Anterior cingulate cortex (tissue), 58 donors: ENCODE measurements at regions not wholly inside any gene's neighbourhood (a gene's known extent, or its start where the extent isn't known, plus 50 kb on each side); places are given as distances from the start of the nearest gene placed in this dataset.

Experiments used
- DNase-seq, 58 donors: peaks; one replicate each; lab custom pipeline; 2025; lab: John Stamatoyannopoulos, UW

DNA sequence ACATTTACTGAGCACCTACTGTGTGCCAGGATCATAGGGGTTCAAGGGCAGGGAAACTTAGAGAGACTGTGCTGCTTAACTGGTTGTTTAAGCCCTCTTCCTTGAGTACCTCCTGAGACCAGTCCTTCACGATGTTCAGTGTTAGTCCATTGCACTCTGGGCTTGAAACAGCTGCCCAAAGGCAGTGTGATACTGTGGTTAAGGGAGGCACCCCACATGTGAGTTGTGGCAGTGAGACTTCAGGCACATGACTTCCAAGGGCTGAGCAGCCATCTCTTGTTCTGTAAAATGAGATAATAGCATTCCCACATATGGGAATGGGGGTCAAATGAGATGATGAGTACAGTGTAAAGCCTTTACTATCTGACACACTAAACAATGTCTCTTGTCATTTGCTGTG lies 75.1 kb downstream of the LINGO1 start:
- DNase-seq: no peak

DNA sequence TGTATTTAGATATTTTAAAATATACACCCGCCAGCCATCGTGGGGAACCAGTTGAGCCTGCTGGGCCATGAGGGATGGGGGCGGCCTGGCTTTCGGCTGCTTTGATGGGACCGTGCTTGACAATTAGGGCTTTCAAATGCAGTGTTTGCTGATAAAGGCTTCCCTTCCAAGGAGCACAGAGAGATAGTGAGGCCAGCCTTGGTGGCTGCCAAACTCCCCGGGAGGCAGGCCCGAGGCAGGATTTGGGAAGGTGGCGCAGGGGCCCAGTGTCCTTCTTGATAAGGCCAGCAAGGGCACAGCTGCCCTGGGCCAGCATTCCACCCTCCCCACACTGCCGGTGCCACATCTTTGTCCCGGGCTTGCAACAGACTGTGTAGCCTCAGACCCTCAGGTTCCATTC lies 75.6 kb downstream of the LINGO1 start:
- DNase-seq: no peak

DNA sequence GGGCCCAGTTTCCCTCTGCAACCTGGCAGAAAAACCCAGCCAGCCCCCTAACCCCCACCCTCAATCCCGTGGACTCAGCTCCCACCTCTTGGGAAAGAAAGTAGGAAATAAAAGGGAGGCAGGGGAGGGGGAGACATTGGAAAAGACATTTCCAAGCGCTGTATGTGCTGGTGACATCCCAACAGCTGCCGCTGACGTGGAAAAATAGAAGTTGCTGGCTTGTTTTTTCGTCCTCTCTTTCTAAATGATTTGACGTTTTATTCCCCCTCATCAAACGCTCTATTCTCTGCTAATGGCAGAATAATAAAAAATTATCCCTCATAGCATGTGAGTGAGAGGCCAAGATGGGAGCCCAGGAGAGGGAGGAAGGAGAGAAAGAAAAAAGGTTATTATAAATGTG lies 76.1 kb downstream of the LINGO1 start:
- DNase-seq: no peak

DNA sequence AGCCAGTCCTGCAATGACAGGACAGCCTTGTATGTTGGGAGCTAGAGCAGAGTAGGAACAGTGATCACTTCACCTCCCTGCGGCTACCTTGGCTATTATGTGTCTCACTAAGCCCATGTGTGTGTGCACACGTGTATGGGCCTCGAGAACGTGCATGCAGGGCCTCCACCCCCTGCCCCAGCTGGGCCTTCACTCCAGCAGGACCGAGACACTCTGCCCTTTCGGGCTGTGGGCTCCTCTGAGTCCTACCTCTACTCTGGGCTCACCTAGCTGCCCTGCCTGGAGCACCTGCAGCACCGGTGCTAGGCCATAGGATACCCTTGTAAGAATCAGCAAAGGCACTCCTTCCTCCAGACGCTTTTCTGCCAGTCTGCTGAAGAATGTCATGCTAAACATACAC lies 77.5 kb downstream of the LINGO1 start:
- no peak for DNase-seq

DNA sequence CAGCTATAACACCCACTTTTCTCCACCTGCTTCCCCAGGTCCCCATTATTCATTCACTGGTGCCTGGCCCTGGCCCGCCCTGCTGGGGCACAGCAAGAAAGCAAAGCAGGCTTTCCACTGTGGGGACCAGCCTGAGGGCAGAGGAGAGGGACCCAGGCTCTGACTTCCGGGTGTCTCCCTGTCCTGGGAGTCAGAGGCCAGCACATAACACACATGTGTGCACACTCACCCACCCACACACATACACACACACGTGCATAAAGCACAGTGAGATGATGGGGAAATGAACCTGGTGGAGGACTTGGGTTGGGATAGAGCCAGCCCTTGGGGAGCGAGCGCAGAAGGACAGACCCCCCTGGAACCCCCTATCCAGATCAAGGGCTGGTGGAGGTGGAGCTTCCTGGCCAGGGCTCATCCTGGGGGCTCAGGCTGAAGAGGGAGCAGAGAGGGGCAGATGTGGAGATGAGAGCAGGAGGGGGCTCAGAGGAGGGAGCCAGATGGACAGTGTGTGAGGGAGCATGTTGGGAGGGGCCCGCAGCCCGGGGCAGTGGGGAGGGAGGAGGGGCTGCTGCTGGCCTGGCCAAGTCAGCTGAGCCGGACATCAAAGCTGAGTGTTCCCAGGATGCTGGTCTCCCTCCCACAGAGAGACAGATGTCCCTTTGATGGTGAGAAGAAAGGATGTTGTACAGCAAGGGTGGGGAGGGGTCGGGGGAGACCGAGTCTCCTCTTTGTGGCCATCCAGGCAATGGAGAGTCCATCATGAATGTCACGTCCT lies 78.2 kb downstream of the LINGO1 start:
- peak in 54 of 58 donors; percentile 10 to 96 (median 74) for DNase-seq

DNA sequence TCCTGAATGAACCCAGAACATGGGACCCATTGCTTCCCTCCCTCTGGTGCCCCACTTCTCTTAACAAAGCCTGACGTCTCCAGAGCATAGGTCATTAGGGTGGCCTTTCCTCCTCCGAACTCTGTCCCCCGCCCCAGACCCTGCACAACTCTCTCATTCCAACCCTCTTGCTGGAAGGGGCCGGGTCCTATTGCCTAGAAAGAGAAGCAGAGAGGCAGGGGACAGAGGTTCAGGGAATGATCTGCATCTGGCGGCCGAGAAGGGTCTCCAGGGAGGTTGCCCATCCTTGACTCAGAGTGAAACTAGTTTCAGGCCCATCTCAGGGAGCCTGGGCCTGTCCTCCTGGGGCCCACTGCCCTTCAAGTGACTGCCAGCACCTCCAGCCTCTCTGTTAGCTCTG lies 79.0 kb downstream of the LINGO1 start:
- DNase-seq: no peak

DNA sequence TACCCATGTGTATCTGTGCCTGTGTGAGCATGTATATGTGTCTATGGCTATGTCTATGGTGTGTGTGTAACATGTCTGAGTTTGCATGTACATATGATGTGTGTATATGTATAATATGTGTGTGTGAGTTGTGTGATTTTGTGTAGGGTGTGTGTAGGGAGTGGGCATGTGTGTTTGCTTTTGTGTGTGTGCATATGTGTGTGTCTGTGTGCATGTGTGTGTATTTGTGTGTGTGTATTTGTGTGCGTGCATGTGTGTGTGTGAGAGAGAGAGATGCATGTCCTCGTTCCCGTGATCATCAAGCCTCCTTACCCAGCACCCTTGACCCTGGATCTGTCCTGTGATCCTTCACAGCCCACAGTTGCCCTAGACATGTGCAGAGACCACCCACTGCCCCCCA lies 79.5 kb downstream of the LINGO1 start:
- DNase-seq: no peak

DNA sequence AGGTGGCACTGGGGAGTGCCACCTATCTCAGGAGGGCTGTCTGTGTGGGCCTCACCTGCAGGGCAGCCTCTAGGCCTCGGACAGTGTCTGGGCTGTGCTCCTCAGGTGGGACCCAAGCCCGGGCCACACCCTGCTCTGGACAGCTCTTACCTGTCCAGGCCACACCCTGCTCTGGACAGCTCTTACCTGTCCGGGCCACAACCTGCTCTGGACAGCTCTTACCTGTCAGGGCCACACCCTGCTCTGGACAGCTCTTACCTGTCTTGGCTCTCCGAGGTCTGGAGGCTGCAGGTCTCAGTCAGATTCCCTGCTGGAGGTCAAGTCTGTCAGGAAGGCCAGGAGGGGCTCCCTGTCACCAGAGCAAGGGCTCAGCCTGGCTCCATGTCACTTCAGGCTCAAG lies 80.6 kb downstream of the LINGO1 start:
- DNase-seq: no peak

DNA sequence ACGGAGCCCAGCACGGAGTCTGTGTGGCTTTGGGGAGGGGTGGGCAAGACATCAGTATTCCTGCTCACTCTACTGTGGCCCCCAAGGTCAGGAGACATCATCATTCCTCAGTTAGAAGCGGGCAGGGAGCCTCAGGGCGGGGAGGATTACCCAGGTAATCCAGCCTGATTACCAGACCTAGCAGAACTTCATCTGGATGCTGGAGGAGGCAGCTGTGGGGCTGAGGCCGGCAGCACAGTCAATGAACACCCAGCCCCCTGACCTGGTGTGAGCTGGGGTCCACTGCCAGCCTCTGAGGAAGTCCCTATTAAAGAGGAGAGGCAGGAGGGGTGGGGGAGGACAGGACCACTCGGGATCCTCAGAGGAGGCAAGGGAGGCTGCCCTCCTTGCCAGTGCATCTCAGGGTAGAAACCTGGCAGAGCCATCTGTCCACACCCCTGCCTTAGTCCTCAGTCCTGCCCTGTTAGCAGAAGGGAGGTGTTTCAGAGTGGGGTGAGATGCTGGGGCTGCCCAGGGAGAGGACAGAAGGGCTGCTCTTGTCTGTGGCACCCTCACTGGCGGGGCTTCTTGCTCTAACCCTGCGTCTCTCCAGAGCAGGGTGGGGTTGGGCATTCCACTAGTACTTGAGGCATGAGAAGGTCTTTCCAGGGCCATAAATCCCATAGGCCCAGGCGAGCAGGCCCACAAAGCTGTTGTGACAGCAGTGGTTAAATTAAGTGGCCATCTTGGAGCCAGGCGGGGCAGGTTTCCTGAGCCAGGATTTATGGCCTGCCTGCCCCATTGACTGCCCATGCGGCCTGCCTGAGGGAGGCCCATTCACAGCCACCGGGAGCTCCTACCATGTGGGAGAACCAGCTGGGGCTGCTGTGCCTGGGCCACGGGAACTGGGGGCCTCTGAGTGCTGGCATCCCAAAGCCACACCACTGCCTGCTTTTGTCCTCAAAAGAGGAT lies 82.1 kb downstream of the LINGO1 start:
- DNase-seq: no peak

DNA sequence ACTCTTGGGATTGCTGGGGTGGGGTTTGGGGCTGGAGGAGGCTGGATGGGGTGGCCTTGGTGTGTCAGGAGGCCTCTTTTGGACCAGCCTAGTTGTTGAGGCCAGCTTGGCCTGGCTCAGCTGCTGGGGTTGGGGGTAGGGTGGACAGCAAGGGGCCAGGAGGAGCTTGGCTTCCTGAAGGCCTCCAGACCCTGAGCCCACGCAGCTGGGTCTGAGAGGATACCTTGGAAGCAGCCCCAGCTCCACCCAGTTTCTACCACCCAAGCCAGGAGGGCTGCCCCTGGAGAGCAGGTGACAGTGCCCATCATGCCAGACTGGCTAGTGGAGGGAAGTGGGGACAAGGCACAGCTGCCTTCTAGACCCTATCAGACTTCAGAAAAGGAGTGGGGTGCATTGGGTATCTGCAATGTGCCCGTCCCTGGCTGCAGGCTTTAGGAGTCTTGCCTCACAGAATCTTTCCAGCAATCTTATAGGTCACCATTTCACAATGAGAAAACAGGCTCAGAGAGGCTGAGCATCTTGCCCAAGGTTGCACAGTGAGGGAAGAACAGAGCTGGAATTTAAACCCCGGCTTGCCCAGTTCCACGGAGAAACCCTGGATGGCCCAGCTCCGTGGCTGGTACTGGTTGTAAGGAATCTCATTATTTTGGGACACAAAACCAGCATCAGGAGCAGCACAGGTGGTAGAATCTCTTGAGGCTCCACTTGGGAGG lies 83.0 kb downstream of the LINGO1 start:
- no peak for DNase-seq

DNA sequence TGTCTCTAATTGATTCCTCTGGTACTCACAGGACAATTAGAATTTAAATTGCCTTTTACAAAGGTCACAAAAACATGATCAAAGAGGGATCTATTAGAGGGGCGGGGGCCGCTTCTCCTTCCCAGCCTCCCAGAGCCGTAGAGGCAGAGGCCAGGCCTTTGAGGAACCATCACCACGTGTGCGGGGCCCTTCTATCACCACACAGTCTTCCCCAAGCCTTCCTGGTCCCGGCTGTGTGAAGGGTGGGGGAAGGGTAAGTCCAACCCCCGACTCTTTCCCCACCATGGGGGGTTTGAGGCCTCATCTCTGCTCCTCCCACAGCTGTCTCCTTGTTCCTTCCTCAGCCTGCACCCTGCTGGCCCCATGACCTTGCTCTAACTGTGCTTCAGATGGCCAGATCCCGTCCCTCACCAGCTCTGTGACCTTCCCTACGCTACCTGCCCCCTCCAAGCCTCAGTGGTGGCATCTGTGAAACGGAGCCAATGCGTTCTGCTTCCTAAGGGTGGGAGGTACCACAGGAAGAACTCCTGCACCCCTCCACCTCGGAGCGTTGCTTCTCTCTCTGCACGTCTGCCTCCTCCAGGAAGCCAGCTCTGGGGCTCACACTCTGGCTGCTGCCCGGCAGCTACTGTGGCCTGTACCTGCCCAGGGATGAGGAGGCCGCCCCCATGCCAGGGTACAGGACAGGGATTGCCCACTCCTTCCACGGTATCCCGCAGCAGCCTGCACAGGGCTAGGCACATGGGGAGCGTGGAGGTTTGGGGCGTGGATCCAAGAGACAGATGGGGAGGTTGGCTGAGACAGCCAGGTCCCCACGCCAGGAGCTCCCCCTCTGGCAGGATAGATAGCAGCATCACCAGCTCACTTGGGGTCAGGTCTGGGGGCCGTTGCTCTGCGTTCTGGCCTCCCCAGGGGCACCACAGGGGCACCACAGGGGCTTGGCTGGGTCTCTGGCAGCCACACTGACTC lies 83.8 kb downstream of the LINGO1 start:
- no peak for DNase-seq

DNA sequence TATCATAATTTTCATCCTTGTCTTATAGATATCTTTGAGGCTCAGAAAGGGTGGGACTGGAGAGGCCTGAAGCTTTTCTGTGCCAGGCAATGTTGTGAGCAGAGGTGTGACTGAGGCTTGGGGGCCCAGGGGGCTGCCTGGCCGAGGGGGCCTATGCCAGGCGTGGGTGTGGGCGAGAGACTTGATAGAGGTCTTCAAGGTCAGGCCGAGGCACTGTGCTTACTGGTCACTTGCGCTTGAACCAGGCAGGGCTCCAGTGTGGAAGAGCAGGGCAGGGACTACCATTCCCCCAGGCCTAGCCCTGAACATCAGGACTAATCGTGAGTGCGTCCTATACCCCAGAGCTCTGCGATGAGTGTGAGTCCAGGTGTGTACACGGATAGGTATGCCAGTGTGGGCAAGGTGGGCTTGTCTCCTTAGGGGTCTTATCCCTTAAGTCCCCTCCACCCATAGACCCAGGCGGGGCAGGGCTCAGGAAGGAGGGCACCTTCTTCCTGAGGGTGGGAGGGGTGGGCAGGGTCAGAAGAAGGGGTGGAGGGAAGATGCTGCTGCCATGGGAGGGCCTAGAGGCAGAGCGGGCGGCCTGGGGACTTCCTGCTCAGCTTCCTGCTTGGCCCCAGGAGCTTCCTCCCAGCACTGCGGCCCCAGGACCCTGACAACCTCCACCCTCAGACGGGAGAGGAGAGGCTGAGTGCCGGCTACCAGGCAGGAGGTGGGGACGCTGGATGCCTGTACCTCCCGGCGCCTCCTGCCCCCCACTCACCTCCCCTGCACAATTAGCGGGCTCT lies 84.7 kb downstream of the LINGO1 start:
- DNase-seq: no peak

DNA sequence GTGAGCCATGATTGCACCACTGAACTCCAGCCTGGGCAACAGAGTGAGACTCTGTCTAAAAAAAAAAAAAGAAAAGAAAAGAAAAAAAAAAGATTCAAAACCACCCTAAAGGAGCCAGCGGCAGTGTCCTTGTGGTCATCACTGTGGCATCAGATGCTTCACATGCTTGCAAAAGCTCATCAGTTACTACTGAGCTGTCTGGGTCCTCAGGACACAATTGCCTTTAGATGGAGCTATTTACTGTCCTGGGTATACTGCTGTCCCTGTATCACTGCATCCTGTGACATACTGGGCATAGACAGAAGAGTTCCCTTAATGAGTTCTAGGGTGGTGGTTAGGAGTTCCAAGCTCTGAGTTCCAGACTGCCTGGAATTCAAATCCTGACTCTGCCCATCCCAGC lies 85.8 kb downstream of the LINGO1 start:
- DNase-seq: no peak

DNA sequence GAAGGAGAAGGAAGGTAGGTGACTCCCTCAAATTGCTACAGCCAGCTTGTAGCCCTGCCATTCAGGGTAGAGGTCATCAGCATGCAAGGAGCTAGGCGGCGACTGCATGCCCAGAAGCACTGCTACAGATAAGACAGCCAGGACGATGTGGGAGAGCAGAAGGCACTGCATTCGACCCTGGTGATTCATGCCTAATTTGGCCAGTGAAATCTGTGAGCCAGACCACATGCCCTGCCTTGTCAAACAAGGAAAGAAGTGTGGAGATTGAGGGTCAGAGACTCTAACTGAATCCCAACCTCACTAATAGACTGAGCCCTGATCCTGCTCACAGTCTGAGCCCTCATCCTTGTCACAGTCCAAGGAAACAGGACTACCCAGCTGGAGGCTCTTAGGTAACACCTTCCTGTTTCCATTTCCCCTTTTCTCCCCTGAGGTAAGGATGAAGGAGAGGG lies 86.6 kb downstream of the LINGO1 start:
- no peak for DNase-seq

DNA sequence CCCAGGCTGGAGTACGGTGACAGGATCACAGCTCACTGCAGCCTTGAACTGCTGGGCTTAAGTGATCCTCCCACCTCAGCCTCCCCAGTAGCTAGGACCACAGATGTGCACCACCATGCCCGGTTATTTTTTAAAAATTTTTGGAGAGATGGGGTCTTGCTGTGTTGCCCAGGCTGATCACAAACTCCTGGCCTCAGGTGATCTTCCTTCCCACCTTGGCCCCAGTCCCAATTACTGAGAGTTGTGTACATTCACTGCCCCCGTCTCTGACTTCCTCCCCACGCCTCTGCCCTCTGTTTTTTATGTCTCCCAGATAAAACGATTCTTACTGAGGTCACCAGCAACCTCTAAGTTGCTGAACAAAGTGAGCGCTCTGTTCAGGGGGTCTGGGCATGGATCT lies 87.7 kb downstream of the LINGO1 start:
- DNase-seq: no peak

DNA sequence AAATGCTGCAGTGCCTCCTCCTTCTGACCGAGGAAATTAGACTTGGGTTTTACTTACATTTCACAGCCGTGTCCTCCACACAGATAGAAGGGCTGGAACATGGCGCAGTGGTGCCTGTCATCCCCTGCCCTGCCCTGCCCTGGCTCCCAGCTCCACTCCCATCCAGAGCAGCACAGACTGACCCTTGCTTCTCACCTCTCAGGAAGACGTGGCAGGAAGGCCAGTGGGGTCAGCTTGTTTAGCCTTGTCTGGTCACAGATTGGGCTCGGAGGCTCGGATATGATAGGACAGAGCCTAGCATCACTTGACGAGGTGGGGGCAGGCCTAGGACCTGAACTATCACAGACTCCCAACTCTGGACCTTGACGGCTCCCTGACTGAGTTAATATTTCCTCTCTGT lies 88.5 kb downstream of the LINGO1 start:
- DNase-seq: no peak

DNA sequence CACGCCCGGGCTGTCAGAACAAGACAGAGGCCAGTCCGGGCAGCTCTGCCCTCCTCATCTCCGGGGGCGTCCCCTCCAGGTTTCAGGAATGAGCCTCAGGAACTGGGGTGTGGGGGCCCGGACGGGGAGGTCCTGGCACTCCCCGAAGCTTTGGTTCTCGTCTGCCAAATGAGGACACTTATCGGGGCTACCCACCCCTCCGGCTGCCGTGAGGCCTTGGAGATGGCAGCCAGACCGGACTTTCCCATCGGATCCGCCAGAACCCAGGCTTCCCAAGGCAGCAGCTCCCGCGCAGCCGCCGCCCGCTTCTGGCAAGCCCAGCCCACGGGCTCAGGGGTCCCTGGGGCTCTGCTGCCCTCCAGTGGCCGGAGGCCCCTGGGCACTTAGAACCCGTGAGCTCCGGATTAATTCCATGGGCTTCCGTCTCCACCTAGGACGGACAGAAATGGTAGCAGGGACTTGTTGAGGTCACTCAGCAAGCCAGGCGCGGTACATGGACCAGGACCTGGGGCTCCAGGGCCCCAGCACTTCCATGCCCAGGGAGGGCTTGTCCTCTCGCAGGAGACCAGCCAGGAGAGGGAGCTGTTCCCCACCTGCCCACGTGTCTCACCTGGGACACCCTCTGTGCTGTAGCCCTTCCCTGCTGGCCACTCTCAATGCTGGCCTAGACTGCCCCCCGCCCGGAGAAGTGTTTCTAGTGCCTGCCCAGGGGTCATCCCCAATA lies 89.4 kb downstream of the LINGO1 start:
- peak in 57 of 58 donors; percentile 20 to 91 (median 77) for DNase-seq

DNA sequence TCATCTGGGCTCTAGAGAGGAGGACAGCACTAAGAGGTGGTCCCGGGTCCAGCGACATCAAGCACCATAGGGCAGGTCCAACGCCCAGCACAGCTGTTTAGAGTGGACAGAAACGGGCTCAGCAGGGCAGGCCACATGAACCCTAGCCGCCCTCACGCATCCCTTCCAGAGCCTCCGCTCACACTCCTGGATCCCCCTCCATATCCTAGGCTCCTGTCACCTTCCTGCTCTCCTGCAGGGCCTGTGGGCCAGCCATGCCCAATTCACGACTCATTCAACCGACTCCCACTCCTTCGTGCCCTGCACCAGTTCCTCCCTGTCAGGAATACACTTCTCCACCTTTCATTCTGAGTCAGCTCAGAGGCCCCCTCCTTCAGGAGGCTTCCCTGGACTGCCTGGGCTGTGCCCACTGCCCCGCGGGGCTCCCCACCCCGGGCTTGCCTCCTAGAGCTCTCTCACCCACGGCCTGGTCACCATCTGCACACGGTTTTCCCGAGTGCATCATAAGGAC lies 90.2 kb downstream of the LINGO1 start:
- DNase-seq: no peak
